ENCODE measurements at regions not wholly inside any gene's neighbourhood (a gene's known extent, or its start where the extent isn't known, plus 50 kb on each side); places are given as distances from the start of the nearest gene placed in this dataset.
A peak's percentile ranks its signal among the peaks of the same experiment; 100 is the strongest.

GRCh38 chr7:131899271-131900030, 343.0 kb upstream of the PODXL start:
- no peak for DNase-seq (ENCODE audit: low spot score)

DNA sequence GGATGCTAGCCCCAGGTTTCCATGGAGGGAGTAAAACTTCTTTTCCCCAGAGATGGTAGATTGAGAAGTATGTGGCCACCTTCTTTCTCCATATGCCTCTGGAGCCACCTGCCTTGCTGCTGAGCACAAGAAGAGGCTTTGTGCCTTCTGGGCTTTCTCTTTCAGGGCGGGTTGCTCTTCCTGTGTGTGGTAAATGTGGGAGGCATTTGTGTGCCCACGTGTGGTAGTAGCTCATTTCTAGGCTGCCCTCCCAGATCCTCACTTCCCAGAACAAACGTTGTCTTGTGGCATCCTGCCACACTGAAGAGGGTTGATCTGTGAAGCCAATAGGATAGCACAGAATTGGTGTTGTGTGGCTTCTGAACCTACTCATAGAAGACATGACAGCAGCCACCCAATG, 342.0 kb upstream of the PODXL start:
- DNase-seq (ENCODE audit: low spot score), result peak; percentile 88

DNA sequence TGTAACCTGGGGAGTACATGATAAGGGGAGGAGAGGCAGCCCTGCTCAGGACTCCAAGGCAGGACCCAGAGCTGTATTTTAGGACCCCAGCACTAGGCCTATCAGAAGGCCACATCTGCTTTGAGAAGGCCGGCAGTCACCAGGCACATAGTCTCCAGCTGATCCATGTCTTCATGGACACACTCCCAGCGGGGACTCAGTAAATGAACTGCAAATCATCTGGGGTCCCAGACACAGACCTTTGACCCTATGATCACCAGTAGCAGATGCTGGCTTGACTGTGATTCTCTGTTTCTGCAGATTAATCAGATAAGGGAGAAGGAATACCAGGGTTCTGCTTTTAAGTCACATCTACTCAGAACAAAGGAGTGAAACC, 341.4 kb upstream of the PODXL start:
- no peak for DNase-seq (ENCODE audit: low spot score)

GRCh38 chr7:131897016-131897789, 340.8 kb upstream of the PODXL start:
- DNase-seq (ENCODE audit: low spot score), result peak; percentile 85

- no peak for DNase-seq (ENCODE audit: low spot score)
These were observed 339.9 kb upstream of the PODXL start for GRCh38 chr7:131896165-131896863.

DNA sequence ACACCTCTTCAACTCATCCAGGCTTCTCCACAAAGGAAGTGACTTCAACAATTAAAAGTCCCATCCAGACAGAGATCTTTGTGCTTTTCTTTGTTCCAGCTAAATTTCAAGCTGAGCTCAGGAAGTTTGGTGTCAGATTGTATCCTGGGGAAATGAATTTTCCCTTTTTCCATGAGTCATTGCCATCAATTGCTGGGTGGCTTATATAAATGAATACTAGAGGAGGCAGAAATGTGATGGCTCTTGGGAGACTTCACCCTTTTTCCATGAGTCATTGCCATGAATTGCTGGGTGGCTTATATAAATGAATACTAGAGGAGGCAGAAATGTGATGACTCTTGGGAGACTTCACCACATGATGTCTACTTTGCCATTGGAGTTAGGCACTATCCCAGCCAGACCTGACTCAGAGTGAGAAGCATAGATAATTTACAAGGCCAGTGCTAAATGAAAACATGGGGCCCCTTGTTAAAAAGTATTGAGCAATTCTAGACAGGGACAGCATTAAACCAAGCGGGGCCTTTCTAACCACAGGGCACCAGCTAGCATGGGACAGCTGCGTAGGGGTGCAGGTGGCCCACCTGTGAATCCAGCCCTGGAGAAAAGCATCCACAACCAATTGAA, 339.2 kb upstream of the PODXL start:
- DNase-seq (ENCODE audit: low spot score), result peak; percentile 98

GRCh38 chr7:131893631-131894340, 337.4 kb upstream of the PODXL start:
- no peak for DNase-seq (ENCODE audit: low spot score)

GRCh38 chr7:131890176-131890575, 333.7 kb upstream of the PODXL start:
- no peak for DNase-seq (ENCODE audit: low spot score)

DNA sequence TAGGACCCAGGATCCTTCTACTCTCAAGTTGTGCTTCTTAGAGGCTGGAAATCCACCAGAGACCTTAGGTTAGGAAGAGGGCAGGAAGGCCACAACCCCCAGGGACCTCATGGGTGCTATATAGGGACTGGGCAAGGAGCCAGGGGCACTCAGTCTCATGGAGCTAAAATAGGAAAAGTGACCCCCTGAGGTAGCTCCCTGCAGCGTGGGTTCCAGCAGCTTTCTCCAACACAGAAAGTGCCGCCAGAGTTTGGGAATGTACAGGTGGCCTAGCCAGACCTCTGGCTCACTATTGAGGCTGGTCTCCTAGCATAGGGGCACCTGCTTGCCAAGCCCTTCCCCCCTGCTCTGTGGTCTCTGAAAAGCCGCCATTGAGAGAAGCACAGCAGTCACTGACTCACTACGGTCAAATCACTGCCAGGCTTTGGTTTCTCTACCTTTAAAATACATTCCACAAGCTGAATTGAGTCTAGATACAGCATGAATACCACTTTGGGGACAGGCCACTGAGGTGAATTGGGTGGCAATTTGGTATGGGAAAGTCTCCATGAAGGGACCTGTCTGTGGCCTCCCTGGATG, 333.2 kb upstream of the PODXL start:
- no peak for DNase-seq (ENCODE audit: low spot score)

DNA sequence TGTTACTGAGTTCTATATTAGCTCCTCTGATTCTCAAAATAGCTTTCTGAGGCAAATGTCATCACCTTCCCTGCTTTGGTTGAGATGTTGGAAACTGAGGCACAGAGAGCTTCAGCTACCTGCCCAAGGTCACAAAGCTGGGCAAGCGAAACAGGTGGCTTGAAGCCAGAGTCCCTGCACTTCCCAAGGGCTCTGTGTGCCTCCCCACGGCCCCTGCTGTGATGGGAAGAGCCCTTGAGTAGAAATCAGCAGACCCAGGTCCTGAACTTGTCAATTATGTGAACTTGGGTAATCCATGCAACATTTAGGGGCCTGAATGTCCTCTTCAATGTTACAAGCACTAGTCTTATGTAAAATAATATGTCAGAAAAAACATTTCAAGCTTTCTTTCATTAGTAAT, 327.3 kb upstream of the PODXL start:
- no peak for DNase-seq (ENCODE audit: low spot score)

DNA sequence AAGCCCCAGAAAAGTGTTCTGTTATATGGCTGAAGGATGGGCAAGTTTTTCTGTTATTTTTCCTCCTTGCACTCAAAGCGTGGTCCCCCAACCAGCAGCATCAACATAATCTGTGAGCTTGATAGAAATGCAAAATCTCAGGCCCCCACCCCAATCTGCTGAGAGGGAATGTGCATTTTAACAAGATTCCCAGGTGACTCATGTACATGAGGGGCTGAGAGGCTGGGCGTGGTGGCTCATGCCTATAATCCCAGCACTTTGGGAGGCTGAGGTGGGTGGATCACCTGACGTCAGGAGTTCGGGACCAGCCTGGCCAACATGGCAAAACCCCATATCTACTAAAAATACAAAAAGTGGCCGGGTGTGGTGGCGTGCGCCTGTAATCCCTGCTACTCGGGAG, 326.8 kb upstream of the PODXL start:
- no peak for DNase-seq (ENCODE audit: low spot score)

GRCh38 chr7:131882321-131882720, 325.9 kb upstream of the PODXL start:
- no peak for DNase-seq (ENCODE audit: low spot score)

GRCh38 chr7:131880078-131880477, 323.6 kb upstream of the PODXL start:
- DNase-seq (ENCODE audit: low spot score), result no peak

- DNase-seq (ENCODE audit: low spot score), result no peak
These were observed 323.0 kb upstream of the PODXL start for GRCh38 chr7:131879424-131879823.

- DNase-seq (ENCODE audit: low spot score), result no peak
These were observed 322.3 kb upstream of the PODXL start for GRCh38 chr7:131878777-131879176.

DNA sequence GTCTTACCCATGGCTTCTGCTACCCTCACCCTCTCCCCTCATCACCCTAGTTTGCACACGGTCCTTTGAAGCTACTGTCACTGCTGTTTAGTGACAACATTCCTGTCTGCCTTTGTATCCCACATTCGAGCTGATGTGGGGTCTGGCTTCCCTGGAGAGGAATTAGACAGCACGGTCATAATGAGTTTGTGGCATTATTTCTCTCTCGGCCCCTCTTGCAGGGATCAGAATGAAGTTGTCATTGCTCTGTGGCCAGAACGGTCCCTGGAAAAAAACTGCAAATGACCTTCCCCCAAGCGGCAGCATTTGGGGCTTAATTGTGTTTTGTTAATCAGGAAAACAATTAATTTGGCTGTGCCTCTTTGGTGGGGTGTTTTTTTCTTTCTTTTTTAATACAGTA, 317.2 kb upstream of the PODXL start:
- no peak for DNase-seq (ENCODE audit: low spot score)

GRCh38 chr7:131869986-131870385, 313.6 kb upstream of the PODXL start:
- DNase-seq (ENCODE audit: low spot score), result no peak

DNA sequence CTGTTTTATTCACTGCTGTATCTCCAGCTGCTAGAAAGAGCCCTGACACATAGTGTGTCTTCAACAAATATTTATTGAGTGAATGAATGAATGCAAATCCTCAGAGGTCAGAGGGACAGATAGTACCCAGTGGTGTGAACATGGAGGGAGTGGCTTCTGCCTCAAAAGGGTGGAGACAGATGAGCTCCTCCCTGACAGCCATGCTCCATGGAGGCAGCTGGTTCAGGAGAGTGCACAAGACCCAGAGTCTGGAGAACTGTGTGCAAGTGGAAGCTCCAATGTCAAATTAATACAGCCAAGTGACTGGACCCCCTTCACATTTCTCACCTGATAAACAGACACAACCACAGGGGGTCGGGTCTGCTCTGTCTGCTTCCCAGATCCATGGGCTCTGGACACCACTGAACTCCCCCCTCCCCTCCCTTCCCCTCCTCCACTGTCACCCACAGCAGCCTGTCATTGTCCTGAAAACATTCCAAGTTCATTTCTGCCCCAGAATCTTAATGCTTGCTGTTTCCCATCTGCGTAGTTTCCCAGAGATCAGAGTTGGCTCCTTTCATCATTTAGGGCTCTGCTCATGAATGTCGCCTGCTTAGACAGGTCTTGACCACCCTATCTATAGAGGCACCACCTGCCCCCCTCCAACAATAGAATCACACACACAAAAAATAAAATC, 312.9 kb upstream of the PODXL start:
- no peak for DNase-seq (ENCODE audit: low spot score)

DNA sequence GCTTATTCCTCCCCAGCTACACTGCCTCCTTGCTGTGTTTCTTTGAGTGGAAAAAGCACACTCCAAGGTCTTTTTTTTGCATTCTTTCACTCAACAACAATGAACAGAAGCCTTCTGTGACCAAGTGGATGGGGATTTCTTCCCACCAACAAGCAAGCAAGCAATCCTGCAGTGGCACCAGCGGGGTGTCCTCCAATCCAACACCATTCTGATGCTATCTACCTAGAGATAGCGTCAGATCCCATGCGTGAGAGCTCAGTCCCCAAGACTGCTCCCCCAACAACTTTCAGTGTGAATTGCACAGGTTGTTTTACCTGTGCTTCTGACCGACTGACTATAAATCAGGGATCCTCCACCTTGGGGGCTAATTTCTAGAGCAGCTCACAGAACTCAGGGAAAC, 311.0 kb upstream of the PODXL start:
- DNase-seq (ENCODE audit: low spot score), result no peak

DNA sequence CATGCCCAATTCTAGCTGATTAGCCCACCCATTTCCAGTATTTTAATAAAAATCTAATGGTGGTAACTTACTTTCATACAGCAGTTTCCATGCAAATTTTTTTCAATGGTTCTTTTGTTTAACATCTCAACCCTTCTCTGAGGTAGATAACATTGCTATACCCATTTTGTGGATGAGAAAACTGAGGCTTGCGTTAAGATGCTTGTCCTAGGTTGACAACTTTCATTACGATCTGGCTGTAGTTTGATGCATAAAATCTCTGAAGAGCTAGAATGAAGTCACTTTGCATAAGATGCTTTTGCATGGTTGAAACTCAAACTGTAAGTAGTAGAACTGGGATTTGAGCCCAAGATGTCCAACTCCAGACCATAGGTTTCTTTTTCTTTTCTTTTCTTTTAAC, 309.5 kb upstream of the PODXL start:
- no peak for DNase-seq (ENCODE audit: low spot score)
